ENCODE measurements at regions not wholly inside any gene's neighbourhood (a gene's known extent, or its start where the extent isn't known, plus 50 kb on each side); places are given as distances from the start of the nearest gene placed in this dataset.

DNA sequence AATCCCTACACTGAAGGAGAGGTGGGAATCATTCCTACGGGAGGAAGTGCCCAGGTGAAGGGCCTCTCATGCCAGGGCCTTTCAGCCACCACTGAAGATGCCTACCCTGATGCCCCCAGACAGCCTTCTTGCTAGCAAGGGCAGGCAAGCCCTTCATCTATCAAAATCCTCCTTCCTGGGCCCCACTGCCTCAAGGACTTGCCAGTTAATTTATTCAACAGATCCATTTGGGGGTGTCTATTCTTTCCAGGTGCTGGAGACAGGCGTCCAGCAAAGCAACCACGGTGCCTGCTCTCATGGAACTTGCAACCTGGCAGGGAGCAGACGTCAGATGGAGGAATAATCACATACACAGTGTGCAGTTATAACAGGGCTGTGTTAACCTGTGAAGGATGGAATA, 95.5 kb downstream of the GYPC start:
- no TSS peak for BruUV-seq (replicated peaks)
- H3K27ac Mint-ChIP-seq (ENCODE audit: unreplicated experiment) = no peak overlapping the region
- TF ChIP-seq, protein P1, sequence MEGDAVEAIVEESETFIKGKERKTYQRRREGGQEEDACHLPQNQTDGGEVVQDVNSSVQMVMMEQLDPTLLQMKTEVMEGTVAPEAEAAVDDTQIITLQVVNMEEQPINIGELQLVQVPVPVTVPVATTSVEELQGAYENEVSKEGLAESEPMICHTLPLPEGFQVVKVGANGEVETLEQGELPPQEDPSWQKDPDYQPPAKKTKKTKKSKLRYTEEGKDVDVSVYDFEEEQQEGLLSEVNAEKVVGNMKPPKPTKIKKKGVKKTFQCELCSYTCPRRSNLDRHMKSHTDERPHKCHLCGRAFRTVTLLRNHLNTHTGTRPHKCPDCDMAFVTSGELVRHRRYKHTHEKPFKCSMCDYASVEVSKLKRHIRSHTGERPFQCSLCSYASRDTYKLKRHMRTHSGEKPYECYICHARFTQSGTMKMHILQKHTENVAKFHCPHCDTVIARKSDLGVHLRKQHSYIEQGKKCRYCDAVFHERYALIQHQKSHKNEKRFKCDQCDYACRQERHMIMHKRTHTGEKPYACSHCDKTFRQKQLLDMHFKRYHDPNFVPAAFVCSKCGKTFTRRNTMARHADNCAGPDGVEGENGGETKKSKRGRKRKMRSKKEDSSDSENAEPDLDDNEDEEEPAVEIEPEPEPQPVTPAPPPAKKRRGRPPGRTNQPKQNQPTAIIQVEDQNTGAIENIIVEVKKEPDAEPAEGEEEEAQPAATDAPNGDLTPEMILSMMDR (IDR thresholded peaks at IDR 0.05; ENCODE audit: unreplicated experiment) = no peak
- CTCF ChIA-PET = no interaction called here
- H3K4me3 Mint-ChIP-seq (ENCODE audit: low read depth, unreplicated experiment) = no peak overlapping the region
- intact Hi-C loops (cut with micrococcal nuclease; ENCODE audit: unreplicated experiment) = no loop called here
- H3K9me3 Mint-ChIP-seq (ENCODE audit: low read depth, unreplicated experiment) = peaks cover 3% of the 10 kb centered on the region
- H3K27me3 Mint-ChIP-seq (ENCODE audit: unreplicated experiment) = peaks cover 12% of the 10 kb centered on the region
- H3K36me3 Mint-ChIP-seq (ENCODE audit: insufficient read depth, unreplicated experiment) = no peaks in the 10 kb centered on the region
- H3K4me1 Mint-ChIP-seq (ENCODE audit: low read depth, unreplicated experiment) = no peaks in the 10 kb centered on the region
- DNase-seq = no peak

DNA sequence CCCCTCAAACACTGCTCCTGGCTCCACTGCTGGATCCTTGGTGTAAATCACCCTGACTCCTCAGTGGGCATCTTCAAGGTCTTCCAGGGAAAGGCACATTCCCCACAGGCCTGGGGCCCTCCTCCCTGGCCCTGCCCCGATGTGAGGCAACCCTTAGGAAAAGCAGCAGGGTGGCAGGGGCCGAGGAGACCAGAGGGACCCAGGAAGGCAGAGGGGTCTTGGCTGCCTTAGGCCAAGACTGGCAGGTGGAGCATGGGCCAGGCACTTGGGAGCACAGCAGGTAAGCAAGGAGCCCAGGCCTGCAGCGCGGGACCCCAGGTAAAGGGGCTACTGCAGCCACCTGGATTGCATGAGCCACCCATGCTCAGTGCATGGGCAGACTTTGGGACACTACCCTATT, 96.9 kb downstream of the GYPC start:
- CTCF ChIA-PET = no interaction called here
- Mint-ChIP-seq H3K9me3 (ENCODE audit: low read depth, unreplicated experiment) (peaks cover 3% of the 10 kb centered on the region), H3K27ac (ENCODE audit: unreplicated experiment) (no peak overlapping the region), H3K36me3 (ENCODE audit: insufficient read depth, unreplicated experiment) (no peaks in the 10 kb centered on the region), H3K27me3 (ENCODE audit: unreplicated experiment) (peaks cover 12% of the 10 kb centered on the region), H3K4me3 (ENCODE audit: low read depth, unreplicated experiment) (no peak overlapping the region), H3K4me1 (ENCODE audit: low read depth, unreplicated experiment) (no peaks in the 10 kb centered on the region)
- TF ChIP-seq, protein P1 (IDR thresholded peaks at IDR 0.05; ENCODE audit: unreplicated experiment) = no peak
- DNase-seq = no peak
- BruUV-seq (replicated peaks) = no TSS peak
- intact Hi-C loops (cut with micrococcal nuclease; ENCODE audit: unreplicated experiment) = no loop called here

DNA sequence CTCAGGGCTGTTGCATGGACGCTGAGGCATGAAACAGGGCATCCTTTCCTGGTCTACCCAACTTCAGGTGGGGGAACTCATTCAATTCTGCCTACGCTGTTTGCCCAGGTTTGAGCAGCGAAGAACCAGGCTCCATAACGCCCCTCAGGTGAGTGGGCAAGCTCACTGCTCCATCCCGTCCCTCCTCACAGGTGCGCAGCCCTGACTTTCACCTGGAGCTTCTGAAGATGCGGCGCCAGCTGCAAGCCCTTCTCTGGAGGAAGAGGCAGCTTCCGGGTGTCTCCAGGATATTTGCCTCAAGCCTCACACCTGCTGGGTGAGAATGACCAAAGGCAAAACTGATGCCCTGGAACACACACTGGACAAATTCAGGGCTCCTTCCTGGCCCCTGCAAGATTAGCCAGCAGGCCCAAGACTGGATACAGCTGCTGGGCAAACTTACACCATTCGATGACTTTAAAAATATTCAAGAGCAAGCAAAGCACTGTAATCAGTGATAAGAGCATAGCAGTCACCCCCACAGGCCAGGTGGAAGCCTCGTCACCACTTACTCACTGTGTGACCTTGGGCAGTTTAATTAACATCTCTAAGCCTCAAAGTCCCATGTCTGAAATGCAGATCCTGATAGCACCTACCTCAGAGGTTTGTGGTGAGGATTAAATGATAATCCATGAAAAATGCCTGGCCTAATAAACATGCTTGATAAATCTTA, 97.7 kb downstream of the GYPC start:
- no TSS peak for BruUV-seq (replicated peaks)
- Mint-ChIP-seq H3K9me3 (ENCODE audit: low read depth, unreplicated experiment) (peaks cover 3% of the 10 kb centered on the region), H3K4me1 (ENCODE audit: low read depth, unreplicated experiment) (no peaks in the 10 kb centered on the region), H3K27ac (ENCODE audit: unreplicated experiment) (no peak overlapping the region), H3K27me3 (ENCODE audit: unreplicated experiment) (peaks cover 10% of the 10 kb centered on the region), H3K4me3 (ENCODE audit: low read depth, unreplicated experiment) (no peak overlapping the region), H3K36me3 (ENCODE audit: insufficient read depth, unreplicated experiment) (no peaks in the 10 kb centered on the region)
- intact Hi-C loops (cut with micrococcal nuclease; ENCODE audit: unreplicated experiment) = no loop called here
- TF ChIP-seq, protein P1 (IDR thresholded peaks at IDR 0.05; ENCODE audit: unreplicated experiment) = no peak
- no peak for DNase-seq
- CTCF ChIA-PET = no interaction called here

DNA sequence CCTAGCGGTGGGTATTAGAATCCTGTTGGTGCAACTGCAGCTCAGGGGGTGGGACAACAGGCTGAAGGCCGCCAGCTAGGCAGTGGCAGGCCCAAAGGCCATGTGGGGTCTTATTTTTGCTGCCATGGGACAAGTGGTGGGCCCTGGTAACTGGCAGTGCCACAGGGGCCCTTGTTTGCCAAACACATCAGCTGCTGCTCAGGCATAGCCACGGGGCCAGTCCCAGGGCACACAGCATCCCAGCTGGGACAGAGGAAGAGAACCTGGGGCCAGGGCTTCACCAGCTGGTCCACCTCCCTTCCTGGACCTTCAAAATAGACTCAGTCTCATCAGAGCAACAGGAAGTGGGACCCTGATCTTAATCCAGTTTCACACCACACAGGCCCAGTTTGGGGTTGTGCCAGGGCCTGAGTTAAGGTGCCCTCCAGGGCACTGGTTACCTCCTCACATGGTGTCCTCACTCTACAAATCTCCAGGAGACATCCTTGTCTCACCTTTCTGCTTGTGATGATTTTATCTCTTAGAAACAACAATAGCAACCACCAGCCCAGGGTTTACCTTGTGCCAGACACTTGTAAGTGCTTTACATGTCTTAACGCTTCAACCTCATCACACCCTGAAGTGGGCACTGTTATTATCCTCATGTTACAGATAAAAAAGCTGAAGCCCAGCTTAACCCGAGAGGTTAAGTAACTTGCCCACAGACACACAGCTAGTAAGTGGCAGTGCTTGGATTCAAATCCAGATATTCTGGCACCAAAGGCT, 98.5 kb downstream of the GYPC start:
- Mint-ChIP-seq H3K27me3 (ENCODE audit: unreplicated experiment) (peaks cover 3% of the 10 kb centered on the region), H3K36me3 (ENCODE audit: insufficient read depth, unreplicated experiment) (no peaks in the 10 kb centered on the region), H3K9me3 (ENCODE audit: low read depth, unreplicated experiment) (peaks cover 3% of the 10 kb centered on the region), H3K27ac (ENCODE audit: unreplicated experiment) (no peak overlapping the region), H3K4me3 (ENCODE audit: low read depth, unreplicated experiment) (no peak overlapping the region), H3K4me1 (ENCODE audit: low read depth, unreplicated experiment) (no peaks in the 10 kb centered on the region)
- BruUV-seq (replicated peaks) = no TSS peak
- CTCF ChIA-PET = no interaction called here
- no peak for DNase-seq
- intact Hi-C loops (cut with micrococcal nuclease; ENCODE audit: unreplicated experiment) = no loop called here
- TF ChIP-seq, protein P1 (IDR thresholded peaks at IDR 0.05; ENCODE audit: unreplicated experiment) = no peak
